CD4-positive, alpha-beta T cell (primary cell): ENCODE measurements at regions not wholly inside any gene's neighbourhood (a gene's known extent, or its start where the extent isn't known, plus 50 kb on each side); places are given as distances from the start of the nearest gene placed in this dataset.

Experiments used
- ATAC-seq: fragments of 200-7000 bp; cut with Tn5 transposase; one replicate; pipeline ENCODE4 v1.10.0; 2022; ENCODE audit warnings: mild to moderate bottlenecking; ENCODE audit not compliant: poor library complexity
- CTCF ChIA-PET: fragments of 350-600 bp; sonication (Branson Sonifier 250); formaldehyde crosslinking; loops from one replicate; lab custom pipeline; 2021; ENCODE audit warnings: antibody characterized with exemption, inconsistent platforms; lab: Charles Lee
- POLR2A ChIA-PET: fragments of 350-600 bp; sonication (Branson Sonifier 250); formaldehyde crosslinking; loops from one replicate; lab custom pipeline; 2021; ENCODE audit warnings: antibody characterized with exemption, inconsistent platforms; lab: Charles Lee
- DNase-seq, 14 experiments: peaks; one replicate each; pipeline ENCODE4 v3.0.0-alpha.2; 2013 to 2020; ENCODE audit warnings: mixed read lengths in 2 of 14
- H3K27ac ChIP-seq, 2 donors: one replicate each; pipeline versions ENCODE4 v1.5.1 to v1.7.0; 2013; ENCODE audit warnings: low read length in 2 of 2, low read depth in 1 of 2, mild to moderate bottlenecking in 1 of 2
- H3K27me3 ChIP-seq, 2 experiments: 1 replicate in 1 of 2; 2 replicates in 1 of 2; pipeline versions ENCODE4 v1.6.1 to v1.7.0; 2013; ENCODE audit warnings: low read length in 2 of 2, control low read depth in 1 of 2, mild to moderate bottlenecking in 1 of 2, moderate library complexity in 1 of 2; ENCODE audit not compliant: insufficient read depth in 2 of 2, control insufficient read depth in 1 of 2
- H3K36me3 ChIP-seq: one replicate; pipeline ENCODE4 v1.6.1; 2013; ENCODE audit warnings: low read length, control low read depth; ENCODE audit not compliant: insufficient read depth
- H3K4me1 ChIP-seq: one replicate; pipeline ENCODE4 v1.6.1; 2013; ENCODE audit warnings: low read length, control low read depth; ENCODE audit not compliant: insufficient read depth
- H3K4me3 ChIP-seq: one replicate; pipeline ENCODE4 v1.5.1; 2013; ENCODE audit warnings: mild to moderate bottlenecking, low read length, moderate library complexity
- H3K9me3 ChIP-seq, 2 experiments: 1 replicate in 1 of 2; 2 replicates in 1 of 2; pipeline versions ENCODE4 v1.6.1 to v1.7.0; 2013; ENCODE audit warnings: low read length in 2 of 2, mild to moderate bottlenecking in 2 of 2, control low read depth in 1 of 2, moderate library complexity in 1 of 2; ENCODE audit not compliant: control insufficient read depth in 1 of 2, insufficient read depth in 1 of 2
- H3K27ac Mint-ChIP-seq: one replicate; pipeline ENCODE4 v1.8.0; 2020; ENCODE audit warnings: mixed read lengths
- H3K27me3 Mint-ChIP-seq: one replicate; pipeline ENCODE4 v1.8.0; 2021; ENCODE audit warnings: mixed read lengths
- H3K36me3 Mint-ChIP-seq: one replicate; pipeline ENCODE4 v1.8.0; 2021; ENCODE audit warnings: low read depth, mixed read lengths
- H3K4me1 Mint-ChIP-seq: one replicate; pipeline ENCODE4 v1.8.0; 2021; ENCODE audit warnings: low read depth, mixed read lengths
- H3K4me3 Mint-ChIP-seq: one replicate; pipeline ENCODE4 v1.8.0; 2020; ENCODE audit warnings: mild to moderate bottlenecking, mixed read lengths
- H3K9me3 Mint-ChIP-seq: one replicate; pipeline ENCODE4 v1.8.0; 2020; ENCODE audit warnings: mixed read lengths
- CTCF ChIP-seq: fragments of 200-600 bp; IDR thresholded peaks from one replicate; pipeline ENCODE4 v1.8.0; 2022; ENCODE audit warnings: antibody characterized with exemption, mild to moderate bottlenecking
- intact Hi-C, 2 experiments: fragments of 100-400 bp; cut with DNase I in 1 of 2; cut with micrococcal nuclease in 1 of 2; formaldehyde crosslinking; loops; one replicate each; pipeline versions ENCODE4 v1.15.1 to v1.9.0; 2023 to 2025; cut with DNase I, micrococcal nuclease

GRCh38 chr12:45540661-45541341, 188.7 kb upstream of the ARID2 start:
- ATAC-seq (no peak), DNase-seq (no peak)
- Mint-ChIP-seq H3K36me3 (no peaks in the 10 kb centered on the region), H3K27ac (no peak overlapping the region), H3K4me3 (no peak overlapping the region), H3K9me3 (no peaks in the 10 kb centered on the region), H3K27me3 (peaks cover 8% of the 10 kb centered on the region), H3K4me1 (no peaks in the 10 kb centered on the region)
- Histone ChIP-seq H3K36me3 (no peaks in the 10 kb centered on the region), H3K4me1 (no peaks in the 10 kb centered on the region), H3K27ac (no peak overlapping the region), H3K9me3 (no peaks in the 10 kb centered on the region), H3K27me3 (no peaks in the 10 kb centered on the region), H3K4me3 (no peak overlapping the region)
- TF ChIP-seq CTCF, result no peak
- ChIA-PET CTCF (no interaction called here), POLR2A (no interaction called here)
- intact Hi-C loops, result loop anchor here in 1 of 2 experiments (5.0 to 10.0 kb wide), 3 partner anchors 206 to 466 kb away; no protein-coding TSS in a partner anchor

GRCh38 chr12:45543887-45544286, 185.6 kb upstream of the ARID2 start:
- H3K36me3 ChIP-seq, result no peaks in the 10 kb centered on the region
- peak; percentile 83 for TF ChIP-seq CTCF
- H3K27ac ChIP-seq, result no peak overlapping the region
- Mint-ChIP-seq H3K4me3 (no peak overlapping the region), H3K9me3 (no peaks in the 10 kb centered on the region), H3K27ac (no peak overlapping the region), H3K36me3 (no peaks in the 10 kb centered on the region), H3K27me3 (no peaks in the 10 kb centered on the region), H3K4me1 (no peaks in the 10 kb centered on the region)
- DNase-seq (peak in 12 of 14 experiments; percentile 3 to 83 (median 20)), ATAC-seq (peak; percentile 87)
- ChIA-PET CTCF (interaction anchor here (0.5 to 2.0 kb wide), 14 partner anchors 10 to 296 kb away, joined by 3 to 27 read pairs (median 4); no protein-coding TSS in a partner anchor), POLR2A (interaction anchor here (0.8 to 2.1 kb wide), 4 partner anchors 12 to 203 kb away, joined by 3 to 31 read pairs (median 6); partner anchors contain the start of gene ARID2)
- H3K27me3 ChIP-seq, result no peaks in the 10 kb centered on the region
- H3K4me1 ChIP-seq, result no peaks in the 10 kb centered on the region
- intact Hi-C loops, result loop anchor here (2.0 to 10.0 kb wide), 4 partner anchors 181 to 463 kb away; no protein-coding TSS in a partner anchor
- no peaks in the 10 kb centered on the region for H3K9me3 ChIP-seq
- H3K4me3 ChIP-seq, result no peak overlapping the region

GRCh38 chr12:45546545-45546944, 183.0 kb upstream of the ARID2 start:
- H3K9me3 ChIP-seq, result no peaks in the 10 kb centered on the region
- no peak overlapping the region for H3K4me3 Mint-ChIP-seq
- H3K27ac Mint-ChIP-seq, result no peak overlapping the region
- H3K36me3 ChIP-seq, result no peaks in the 10 kb centered on the region
- H3K4me1 ChIP-seq, result no peaks in the 10 kb centered on the region
- POLR2A ChIA-PET, result no interaction called here
- intact Hi-C loops, result loop anchor here in 1 of 2 experiments (10.0 kb wide), 1 partner anchor 328 kb away; no protein-coding TSS in a partner anchor
- DNase-seq, result no peak
- H3K4me1 Mint-ChIP-seq, result no peaks in the 10 kb centered on the region
- no peak overlapping the region for H3K4me3 ChIP-seq
- CTCF ChIA-PET, result no interaction called here
- H3K36me3 Mint-ChIP-seq, result no peaks in the 10 kb centered on the region
- no peaks in the 10 kb centered on the region for H3K27me3 Mint-ChIP-seq
- no peaks in the 10 kb centered on the region for H3K27me3 ChIP-seq
- H3K27ac ChIP-seq, result no peak overlapping the region
- no peak for TF ChIP-seq CTCF
- H3K9me3 Mint-ChIP-seq, result no peaks in the 10 kb centered on the region
- ATAC-seq, result no peak
